A673 (cell line): ENCODE measurements at regions not wholly inside any gene's neighbourhood (a gene's known extent, or its start where the extent isn't known, plus 50 kb on each side); places are given as distances from the start of the nearest gene placed in this dataset.

Experiments
- CTCF ChIP-seq: fragments of 300-800, 200-600 bp; sonication (generic); conservative IDR thresholded peaks from 2 replicates; pipeline ENCODE4 v1.5.1; 2017; ENCODE audit warnings: low read depth, mild to moderate bottlenecking, antibody characterized with exemption, low read length, moderate library complexity, mixed read lengths
- EZH2 ChIP-seq: fragments of 200-600 bp; sonication (generic); IDR thresholded peaks from 2 replicates; pipeline ENCODE4 v1.6.1; 2017; ENCODE audit warnings: borderline replicate concordance, low read depth, mild to moderate bottlenecking, mixed read lengths, antibody characterized with exemption, low read length; ENCODE audit not compliant: poor library complexity, severe bottlenecking

GRCh38 chr13:70593716-70594115 is 485.5 kb upstream of the KLHL1 start:
- TF ChIP-seq EZH2 (no peak), CTCF (no peak)
